Spleen (tissue), 11 donors: ENCODE measurements at regions not wholly inside any gene's neighbourhood (a gene's known extent, or its start where the extent isn't known, plus 50 kb on each side); places are given as distances from the start of the nearest gene placed in this dataset.

Experiments
- DNase-seq: peaks from one replicate; pipeline ENCODE4 v3.0.0-alpha.2; 2020
- H3K27ac ChIP-seq, 8 donors: fragments of 200-600 bp; sonication (generic) in 7 of 8; 1 replicate in 4 of 8; 2 replicates in 4 of 8; pipeline versions ENCODE4 v1.5.0 to v1.8.0; 2016 to 2021; ENCODE audit warnings: inconsistent platforms in 4 of 8, mild to moderate bottlenecking in 4 of 8, moderate library complexity in 1 of 8
- H3K27me3 ChIP-seq, 7 donors: fragments of 200-600 bp; sonication (generic) in 6 of 7; replicated peaks in 1 of 7; 1 replicate in 4 of 7; 2 replicates in 3 of 7; pipeline versions ENCODE4 v1.5.0 to v1.8.0; 2016 to 2021; ENCODE audit warnings: inconsistent platforms in 3 of 7, mild to moderate bottlenecking in 1 of 7
- H3K36me3 ChIP-seq, 6 donors: fragments of 200-600 bp; sonication (generic) in 5 of 6; 1 replicate in 4 of 6; 2 replicates in 2 of 6; pipeline versions ENCODE4 v1.5.0 to v1.8.0; 2016 to 2021; ENCODE audit warnings: inconsistent platforms in 2 of 6
- H3K4me1 ChIP-seq, 6 donors: fragments of 200-600 bp; sonication (generic) in 5 of 6; 1 replicate in 3 of 6; 2 replicates in 3 of 6; pipeline versions ENCODE4 v1.5.0 to v1.8.0; 2016 to 2021; ENCODE audit warnings: inconsistent platforms in 3 of 6
- H3K4me3 ChIP-seq, 8 donors: fragments of 200-600 bp; sonication (generic) in 7 of 8; 1 replicate in 4 of 8; 2 replicates in 4 of 8; pipeline versions ENCODE4 v1.5.0 to v1.8.0; 2016 to 2021; ENCODE audit warnings: inconsistent platforms in 4 of 8, mild to moderate bottlenecking in 4 of 8, moderate library complexity in 2 of 8
- H3K9me3 ChIP-seq, 8 donors: fragments of 200-600 bp; sonication (generic) in 7 of 8; 1 replicate in 4 of 8; 2 replicates in 4 of 8; pipeline versions ENCODE4 v1.5.0 to v1.8.0; 2016 to 2021; ENCODE audit warnings: inconsistent platforms in 4 of 8
- POLR2A ChIP-seq, 3 donors: fragments of 450-650 bp; IDR thresholded peaks; one replicate each; pipeline ENCODE4 v1.5.1; 2017; ENCODE audit warnings: antibody characterized with exemption in 3 of 3, mild to moderate bottlenecking in 1 of 3
- POLR2AphosphoS5 ChIP-seq, 3 donors: sonication (generic); formaldehyde crosslinking; IDR thresholded peaks; one replicate each; pipeline ENCODE4 v1.5.1; 2017; ENCODE audit warnings: antibody characterized with exemption in 3 of 3
- WGBS, 5 donors: extraction: QIAGEN DNeasy Blood & Tissue Kit in 3 of 5; methylation state at CpG; one replicate each; pipeline versions ENCODE4 v1.1.5 to v1.1.7; 2013 to 2018; 5-methylcytosine and 5-hydroxymethylcytosine counted together
- intact Hi-C: fragments of 100-400 bp; cut with DNase I; formaldehyde crosslinking; loops from one replicate; pipeline ENCODE4 v1.15.0; 2023; ENCODE audit warnings: low total_unique reads
- TF ChIP-seq, protein P1 (sequence below), 11 experiments: fragments of 200-600 bp in 7 of 11; fragments of 450-650 bp in 4 of 11; sonication (generic) in 4 of 11; IDR thresholded peaks in 8 of 11; conservative IDR thresholded peaks in 3 of 11; 1 replicate in 7 of 11; 2 replicates in 4 of 11; pipeline versions ENCODE4 v1.4.0 to v1.8.0; 2016 to 2021; ENCODE audit warnings: antibody characterized with exemption in 11 of 11, inconsistent platforms in 4 of 11, mild to moderate bottlenecking in 1 of 11
- donor health status: healthy with polysubstance abuse.
- donor health status: DM: no; HTN: no; CAD: no; lungs with moderate emphysema.
- donor health status: DM: no; HTN: no; CAD: no.
- donor health status: Bipolar disorder and iron deficiency.
- donor health status: healthy.
- donor health status: DM: no; HTN: no; CAD: no.
- donor health status: DM: yes; HTN: yes; CAD: no.

GRCh38 chr7:94301024-94301586 is 93.6 kb upstream of the COL1A2 start:
- DNase-seq: no peak
- peaks cover 0 to 2% (median 0%) of the 10 kb centered on the region in 6 donors for H3K4me1 ChIP-seq
- no peaks in the 10 kb centered on the region for H3K9me3 ChIP-seq
- no peak overlapping the region for H3K4me3 ChIP-seq
- no peaks in the 10 kb centered on the region for H3K36me3 ChIP-seq
- WGBS, 5 donors: 70 to 77% (median 71%) methylated on average over 6 of the region's 6 CpGs
- H3K27me3 ChIP-seq: no peaks in the 10 kb centered on the region
- TF ChIP-seq POLR2AphosphoS5 (IDR thresholded peaks at IDR 0.05) (peak in 2 of 3 donors; percentile 26 to 35), POLR2A (IDR thresholded peaks at IDR 0.05) (no peak)
- TF ChIP-seq, protein P1, sequence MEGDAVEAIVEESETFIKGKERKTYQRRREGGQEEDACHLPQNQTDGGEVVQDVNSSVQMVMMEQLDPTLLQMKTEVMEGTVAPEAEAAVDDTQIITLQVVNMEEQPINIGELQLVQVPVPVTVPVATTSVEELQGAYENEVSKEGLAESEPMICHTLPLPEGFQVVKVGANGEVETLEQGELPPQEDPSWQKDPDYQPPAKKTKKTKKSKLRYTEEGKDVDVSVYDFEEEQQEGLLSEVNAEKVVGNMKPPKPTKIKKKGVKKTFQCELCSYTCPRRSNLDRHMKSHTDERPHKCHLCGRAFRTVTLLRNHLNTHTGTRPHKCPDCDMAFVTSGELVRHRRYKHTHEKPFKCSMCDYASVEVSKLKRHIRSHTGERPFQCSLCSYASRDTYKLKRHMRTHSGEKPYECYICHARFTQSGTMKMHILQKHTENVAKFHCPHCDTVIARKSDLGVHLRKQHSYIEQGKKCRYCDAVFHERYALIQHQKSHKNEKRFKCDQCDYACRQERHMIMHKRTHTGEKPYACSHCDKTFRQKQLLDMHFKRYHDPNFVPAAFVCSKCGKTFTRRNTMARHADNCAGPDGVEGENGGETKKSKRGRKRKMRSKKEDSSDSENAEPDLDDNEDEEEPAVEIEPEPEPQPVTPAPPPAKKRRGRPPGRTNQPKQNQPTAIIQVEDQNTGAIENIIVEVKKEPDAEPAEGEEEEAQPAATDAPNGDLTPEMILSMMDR (IDR thresholded peaks at IDR 0.05 in 8 of 11, conservative IDR thresholded peaks at IDR 0.05 in 3 of 11): no peak
- H3K27ac ChIP-seq: peak overlapping the region in 6 of 8 donors; percentile 26 to 66 (median 52)
- intact Hi-C loops: no loop called here

GRCh38 chr7:94303118-94303517 is 91.6 kb upstream of the COL1A2 start:
- peaks cover 0 to 2% (median 0%) of the 10 kb centered on the region in 6 donors for H3K4me1 ChIP-seq
- 54 to 83% (median 81%) methylated on average over 4 of the region's 4 CpGs for WGBS, 5 donors
- DNase-seq: no peak
- no peak overlapping the region for H3K4me3 ChIP-seq
- intact Hi-C loops: no loop called here
- H3K36me3 ChIP-seq: no peaks in the 10 kb centered on the region
- H3K27me3 ChIP-seq: no peaks in the 10 kb centered on the region
- TF ChIP-seq, protein P1 (IDR thresholded peaks at IDR 0.05 in 8 of 11, conservative IDR thresholded peaks at IDR 0.05 in 3 of 11): no peak
- TF ChIP-seq POLR2A (IDR thresholded peaks at IDR 0.05): no peak
- TF ChIP-seq POLR2AphosphoS5 (IDR thresholded peaks at IDR 0.05): no peak
- no peaks in the 10 kb centered on the region for H3K9me3 ChIP-seq
- H3K27ac ChIP-seq: peak overlapping the region in 6 of 8 donors; percentile 2 to 59 (median 37)

- H3K4me3 ChIP-seq: no peak overlapping the region
- H3K36me3 ChIP-seq: no peaks in the 10 kb centered on the region
- no peak for DNase-seq
- TF ChIP-seq POLR2A (IDR thresholded peaks at IDR 0.05): no peak
- TF ChIP-seq POLR2AphosphoS5 (IDR thresholded peaks at IDR 0.05): no peak
- TF ChIP-seq, protein P1 (IDR thresholded peaks at IDR 0.05 in 8 of 11, conservative IDR thresholded peaks at IDR 0.05 in 3 of 11): no peak
- H3K27me3 ChIP-seq: no peaks in the 10 kb centered on the region
- peak overlapping the region in 5 of 8 donors; percentile 2 to 59 (median 48) for H3K27ac ChIP-seq
- peaks cover 0 to 2% (median 0%) of the 10 kb centered on the region in 6 donors for H3K4me1 ChIP-seq
- 58 to 68% (median 66%) methylated on average over 7 of the region's 7 CpGs for WGBS, 5 donors
- no peaks in the 10 kb centered on the region for H3K9me3 ChIP-seq
- intact Hi-C loops: no loop called here
Observed at GRCh38 chr7:94303695-94304094, 91.0 kb upstream of the COL1A2 start.

DNA sequence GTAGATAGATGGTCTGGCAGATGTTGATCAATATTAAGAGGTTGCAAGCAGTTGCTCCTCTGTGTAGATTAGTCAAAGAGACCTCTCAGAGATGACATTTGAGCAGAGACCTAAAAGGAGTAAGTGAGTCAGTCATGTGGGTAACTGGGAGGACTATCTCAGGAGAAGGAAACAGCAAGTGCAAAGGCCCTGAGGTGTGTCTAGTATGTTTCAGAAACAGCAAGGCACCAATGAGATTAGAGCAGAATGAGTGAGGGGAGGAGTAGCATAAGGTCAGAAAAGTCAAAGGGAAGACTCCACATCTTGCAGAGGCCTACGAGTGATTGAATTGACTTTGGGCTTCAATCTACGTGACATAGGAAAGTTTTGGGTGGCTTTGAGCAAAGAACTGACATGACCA is 89.8 kb upstream of the COL1A2 start:
- no peak for DNase-seq
- 79 to 93% (median 84%) methylated on average over 2 of the region's 2 CpGs for WGBS, 5 donors
- Histone ChIP-seq H3K9me3 (no peaks in the 10 kb centered on the region), H3K27me3 (no peaks in the 10 kb centered on the region), H3K4me1 (peaks cover 0 to 2% (median 0%) of the 10 kb centered on the region in 6 donors), H3K36me3 (no peaks in the 10 kb centered on the region), H3K4me3 (no peak overlapping the region), H3K27ac (peak overlapping the region in 1 of 8 donors; percentile 39)
- intact Hi-C loops: no loop called here
- no peak for TF ChIP-seq POLR2A (IDR thresholded peaks at IDR 0.05)
- TF ChIP-seq, protein P1 (IDR thresholded peaks at IDR 0.05 in 8 of 11, conservative IDR thresholded peaks at IDR 0.05 in 3 of 11): no peak
- TF ChIP-seq POLR2AphosphoS5 (IDR thresholded peaks at IDR 0.05): no peak
